Activated CD4-positive, alpha-beta memory T cell treated with anti-CD3 and anti-CD28 coated beads for 36 hours (primary cell): ENCODE measurements at regions not wholly inside any gene's neighbourhood (a gene's known extent, or its start where the extent isn't known, plus 50 kb on each side); places are given as distances from the start of the nearest gene placed in this dataset.

Experiments used
- CTCF ChIA-PET: fragments of 350-600 bp; sonication (Branson Sonifier 250); formaldehyde crosslinking; loops from one replicate; lab custom pipeline; 2021; ENCODE audit warnings: antibody characterized with exemption, inconsistent platforms; lab: Charles Lee
- POLR2A ChIA-PET: fragments of 350-600 bp; sonication (Branson Sonifier 250); formaldehyde crosslinking; loops from one replicate; lab custom pipeline; 2021; ENCODE audit warnings: antibody characterized with exemption; lab: Charles Lee
- DNase-seq: peaks from one replicate; pipeline ENCODE4 v3.0.0-alpha.2; 2020
- H3K27ac Mint-ChIP-seq: one replicate; pipeline ENCODE4 v1.8.0; 2021; ENCODE audit warnings: mixed read lengths
- H3K27me3 Mint-ChIP-seq: one replicate; pipeline ENCODE4 v1.8.0; 2021; ENCODE audit warnings: mixed read lengths
- H3K36me3 Mint-ChIP-seq: one replicate; pipeline ENCODE4 v1.8.0; 2021; ENCODE audit warnings: mixed read lengths
- H3K4me1 Mint-ChIP-seq: one replicate; pipeline ENCODE4 v1.8.0; 2021; ENCODE audit warnings: low read depth, mixed read lengths
- H3K4me3 Mint-ChIP-seq: one replicate; pipeline ENCODE4 v1.8.0; 2021; ENCODE audit warnings: mild to moderate bottlenecking, mixed read lengths
- H3K9me3 Mint-ChIP-seq: one replicate; pipeline ENCODE4 v1.8.0; 2021; ENCODE audit warnings: mixed read lengths
- intact Hi-C: fragments of 100-400 bp; cut with micrococcal nuclease; formaldehyde crosslinking; loops from one replicate; pipeline ENCODE4 v1.15.1; 2023

DNA sequence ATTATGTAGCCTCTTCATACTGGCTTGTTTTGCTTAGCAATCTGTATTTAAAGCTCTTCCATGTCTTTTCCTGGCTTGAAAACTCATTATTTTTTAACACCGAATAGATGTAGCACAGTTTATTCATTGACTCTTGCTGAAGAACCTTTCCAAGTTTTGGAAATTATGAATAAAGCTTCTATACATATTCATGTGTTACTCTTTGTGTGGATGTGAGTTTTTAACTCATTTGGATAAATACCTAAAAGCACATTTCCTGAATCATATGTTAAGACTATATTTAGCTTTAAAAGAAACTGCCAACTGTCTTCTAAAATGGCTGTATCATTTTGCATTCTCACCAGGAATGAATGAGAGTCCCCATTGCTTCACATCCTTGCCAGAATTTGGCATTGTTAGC is 2061.7 kb upstream of the AGA start:
- H3K27ac Mint-ChIP-seq, result no peak overlapping the region
- no peaks in the 10 kb centered on the region for H3K4me1 Mint-ChIP-seq
- H3K36me3 Mint-ChIP-seq, result no peaks in the 10 kb centered on the region
- intact Hi-C loops, result no loop called here
- no peak overlapping the region for H3K4me3 Mint-ChIP-seq
- peaks cover 7% of the 10 kb centered on the region for H3K9me3 Mint-ChIP-seq
- ChIA-PET POLR2A (no interaction called here), CTCF (no interaction called here)
- DNase-seq, result no peak
- no peaks in the 10 kb centered on the region for H3K27me3 Mint-ChIP-seq

DNA sequence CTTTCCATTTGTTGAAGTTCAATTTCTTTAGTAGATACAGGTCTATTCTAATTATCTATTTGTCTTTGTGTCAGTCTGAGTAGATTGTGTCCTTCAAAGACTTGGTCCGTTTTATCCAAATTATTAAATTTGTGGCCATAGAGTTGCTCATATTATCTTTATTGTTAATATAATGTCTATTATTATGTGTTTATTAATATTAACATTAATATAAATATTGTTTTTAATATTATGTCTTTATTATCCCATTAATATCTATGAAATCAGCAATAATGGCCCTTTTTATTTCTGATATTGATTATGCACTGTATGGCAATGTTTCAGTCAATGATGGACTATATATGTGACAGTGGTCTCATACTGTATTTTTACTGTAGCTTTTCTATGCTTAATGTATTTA is 2067.3 kb upstream of the AGA start:
- peaks cover 15% of the 10 kb centered on the region for H3K9me3 Mint-ChIP-seq
- intact Hi-C loops, result no loop called here
- DNase-seq, result no peak
- H3K36me3 Mint-ChIP-seq, result no peaks in the 10 kb centered on the region
- no peak overlapping the region for H3K4me3 Mint-ChIP-seq
- no peaks in the 10 kb centered on the region for H3K27me3 Mint-ChIP-seq
- no peaks in the 10 kb centered on the region for H3K4me1 Mint-ChIP-seq
- no peak overlapping the region for H3K27ac Mint-ChIP-seq
- ChIA-PET CTCF (no interaction called here), POLR2A (interaction anchor here (0.6 kb wide), 1 partner anchor 226 kb away, joined by 3 read pairs; no protein-coding TSS in a partner anchor)

DNA sequence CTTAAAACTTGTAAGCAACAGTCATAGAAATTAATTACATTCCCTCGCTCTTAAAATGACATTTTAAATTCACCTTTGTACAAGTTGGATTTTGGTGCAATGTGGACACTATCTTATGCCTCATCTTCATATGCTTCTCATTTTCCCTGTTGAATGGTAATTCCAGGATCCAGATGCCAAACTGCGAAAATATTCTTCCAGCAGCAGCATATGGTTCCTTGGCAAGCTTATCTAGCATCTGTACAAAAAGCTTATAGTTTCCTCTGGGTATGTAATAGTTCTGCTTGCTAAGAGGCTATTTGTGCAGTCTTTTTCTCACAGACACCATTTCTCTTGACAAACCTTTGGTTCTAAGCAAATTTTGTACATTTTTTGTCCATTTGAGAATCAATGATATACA is 2079.7 kb upstream of the AGA start:
- intact Hi-C loops, result no loop called here
- POLR2A ChIA-PET, result no interaction called here
- Mint-ChIP-seq H3K4me1 (no peaks in the 10 kb centered on the region), H3K27ac (no peak overlapping the region), H3K9me3 (peaks cover 14% of the 10 kb centered on the region), H3K4me3 (no peak overlapping the region), H3K27me3 (no peaks in the 10 kb centered on the region), H3K36me3 (no peaks in the 10 kb centered on the region)
- CTCF ChIA-PET, result no interaction called here
- no peak for DNase-seq

DNA sequence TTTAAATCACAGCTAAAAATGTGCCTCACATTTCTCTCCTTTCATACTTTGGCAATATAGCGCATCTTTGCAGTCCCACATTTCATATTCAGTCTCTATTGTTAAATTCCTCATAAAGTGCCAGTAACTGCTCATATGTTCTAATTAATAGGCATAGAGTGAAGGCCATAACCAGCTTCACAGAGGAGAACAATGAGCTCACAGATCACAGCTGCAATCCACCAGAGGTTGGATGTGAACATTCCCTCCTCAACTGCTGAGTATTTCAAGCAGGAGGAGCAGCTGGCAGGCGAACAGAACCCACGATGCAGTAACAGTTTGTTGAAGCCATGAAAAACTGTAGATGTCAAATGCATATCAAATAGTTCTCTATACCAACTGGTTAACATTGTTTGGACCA is 2088.7 kb upstream of the AGA start:
- DNase-seq, result no peak
- CTCF ChIA-PET, result no interaction called here
- no peaks in the 10 kb centered on the region for H3K27me3 Mint-ChIP-seq
- no peaks in the 10 kb centered on the region for H3K36me3 Mint-ChIP-seq
- no peak overlapping the region for H3K27ac Mint-ChIP-seq
- peaks cover 15% of the 10 kb centered on the region for H3K9me3 Mint-ChIP-seq
- no peak overlapping the region for H3K4me3 Mint-ChIP-seq
- intact Hi-C loops, result no loop called here
- no peaks in the 10 kb centered on the region for H3K4me1 Mint-ChIP-seq
- POLR2A ChIA-PET, result no interaction called here

DNA sequence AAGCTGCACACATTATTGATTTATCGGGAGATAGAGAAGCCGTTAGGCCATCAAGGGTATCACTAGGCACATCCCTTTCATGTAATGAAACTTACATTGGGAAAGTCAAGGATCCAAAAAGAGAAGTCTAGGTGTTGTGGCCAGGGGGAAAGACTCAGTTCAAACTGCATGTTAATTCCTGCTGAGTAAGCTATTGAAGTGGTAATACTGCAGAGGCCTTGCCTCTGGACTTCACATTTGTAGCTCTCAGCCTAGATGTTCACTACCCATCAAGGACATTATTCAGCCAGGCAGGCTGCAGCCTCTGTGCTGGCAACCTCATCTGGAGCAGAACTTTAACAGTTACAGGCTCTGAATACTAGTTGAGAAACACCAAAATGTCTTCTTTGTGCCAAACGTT is 2094.5 kb upstream of the AGA start:
- Mint-ChIP-seq H3K27ac (no peak overlapping the region), H3K27me3 (no peaks in the 10 kb centered on the region), H3K4me3 (no peak overlapping the region), H3K36me3 (no peaks in the 10 kb centered on the region), H3K4me1 (no peaks in the 10 kb centered on the region), H3K9me3 (peaks cover 13% of the 10 kb centered on the region)
- ChIA-PET CTCF (no interaction called here), POLR2A (no interaction called here)
- no peak for DNase-seq
- intact Hi-C loops, result no loop called here

DNA sequence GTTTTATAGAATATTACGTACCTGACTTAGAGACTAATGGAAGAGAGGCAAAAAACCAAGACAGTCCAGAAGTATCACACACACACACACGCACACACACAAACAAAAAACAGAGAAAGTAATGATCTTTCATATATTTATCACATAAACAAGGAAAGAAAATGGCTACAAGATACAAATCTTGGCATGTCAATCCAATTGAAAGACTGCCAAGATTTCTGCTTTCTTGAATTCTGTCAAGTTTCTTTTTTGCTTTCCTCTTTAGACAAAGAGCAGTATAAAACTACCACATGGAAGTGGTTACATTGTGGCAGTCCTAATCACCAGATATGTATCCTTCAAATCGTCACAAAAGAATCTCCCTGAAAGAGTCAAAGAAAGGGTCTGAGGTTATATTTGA is 2097.4 kb upstream of the AGA start:
- H3K4me1 Mint-ChIP-seq, result no peaks in the 10 kb centered on the region
- CTCF ChIA-PET, result no interaction called here
- DNase-seq, result no peak
- peaks cover 8% of the 10 kb centered on the region for H3K9me3 Mint-ChIP-seq
- H3K36me3 Mint-ChIP-seq, result no peaks in the 10 kb centered on the region
- no peaks in the 10 kb centered on the region for H3K27me3 Mint-ChIP-seq
- intact Hi-C loops, result no loop called here
- H3K27ac Mint-ChIP-seq, result no peak overlapping the region
- no peak overlapping the region for H3K4me3 Mint-ChIP-seq
- POLR2A ChIA-PET, result no interaction called here

DNA sequence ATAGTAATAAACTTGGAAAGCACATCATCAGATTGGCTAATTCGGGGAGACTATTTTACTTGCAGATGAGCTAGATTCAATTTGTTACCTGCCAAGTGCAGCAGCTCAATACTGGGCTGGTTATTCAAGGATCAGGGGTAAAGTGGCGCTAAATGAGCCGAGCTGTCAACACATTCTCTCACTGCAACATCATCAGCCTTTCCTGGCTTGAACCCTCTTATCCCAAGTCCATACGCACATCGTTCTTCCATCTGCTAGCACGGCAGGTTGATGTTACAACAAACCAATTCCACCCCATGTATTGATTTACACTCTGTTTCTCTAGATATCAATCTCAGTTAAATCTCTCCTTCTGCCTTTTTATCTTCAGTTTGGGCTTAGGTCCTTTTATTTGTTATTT is 2101.5 kb upstream of the AGA start:
- Mint-ChIP-seq H3K9me3 (peaks cover 11% of the 10 kb centered on the region), H3K27me3 (no peaks in the 10 kb centered on the region), H3K4me1 (no peaks in the 10 kb centered on the region), H3K36me3 (no peaks in the 10 kb centered on the region), H3K27ac (no peak overlapping the region), H3K4me3 (no peak overlapping the region)
- DNase-seq, result no peak
- ChIA-PET POLR2A (no interaction called here), CTCF (no interaction called here)
- intact Hi-C loops, result no loop called here

DNA sequence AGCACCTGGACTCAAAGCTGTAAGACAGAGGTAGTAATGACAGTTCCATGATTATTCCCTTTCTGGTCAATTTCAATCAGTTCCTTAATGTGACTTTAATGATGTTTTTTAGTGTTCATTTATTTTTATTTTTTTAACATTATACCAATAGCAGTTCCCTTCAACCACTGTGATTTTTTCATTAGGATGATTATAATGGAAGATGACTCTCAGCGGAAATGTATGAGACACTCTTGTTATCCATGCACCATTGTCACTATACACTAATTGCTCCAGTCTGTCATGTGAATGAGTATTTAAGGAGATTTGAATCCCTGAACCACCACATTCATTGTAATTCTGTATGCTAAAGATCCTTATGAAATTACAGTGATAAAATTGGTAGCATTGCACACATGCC is 2102.3 kb upstream of the AGA start:
- H3K4me1 Mint-ChIP-seq, result no peaks in the 10 kb centered on the region
- no peak overlapping the region for H3K27ac Mint-ChIP-seq
- H3K36me3 Mint-ChIP-seq, result no peaks in the 10 kb centered on the region
- intact Hi-C loops, result no loop called here
- ChIA-PET CTCF (no interaction called here), POLR2A (no interaction called here)
- no peak overlapping the region for H3K4me3 Mint-ChIP-seq
- DNase-seq, result no peak
- peaks cover 11% of the 10 kb centered on the region for H3K9me3 Mint-ChIP-seq
- no peaks in the 10 kb centered on the region for H3K27me3 Mint-ChIP-seq

DNA sequence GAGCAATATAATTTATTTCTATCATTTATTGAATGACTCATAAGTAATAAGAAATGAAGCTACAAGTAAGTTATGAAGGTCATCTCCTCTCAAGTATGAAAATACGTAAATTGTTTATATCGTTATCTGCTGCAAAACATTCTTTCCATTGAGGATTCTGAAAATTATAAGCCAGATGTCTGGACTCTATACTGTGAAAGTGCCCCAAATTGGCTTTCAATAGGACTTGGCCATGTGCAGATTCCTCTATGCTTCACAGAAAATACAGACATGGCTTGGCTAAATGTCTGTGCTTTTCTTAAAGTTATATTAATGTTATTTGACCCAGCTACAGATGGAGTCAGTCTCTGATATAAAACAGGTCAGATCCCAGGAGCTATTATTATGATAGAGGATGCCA is 2109.9 kb upstream of the AGA start:
- H3K27me3 Mint-ChIP-seq, result no peaks in the 10 kb centered on the region
- POLR2A ChIA-PET, result no interaction called here
- intact Hi-C loops, result no loop called here
- H3K4me1 Mint-ChIP-seq, result no peaks in the 10 kb centered on the region
- no peak overlapping the region for H3K4me3 Mint-ChIP-seq
- CTCF ChIA-PET, result no interaction called here
- H3K9me3 Mint-ChIP-seq, result peaks cover 17% of the 10 kb centered on the region
- no peak overlapping the region for H3K27ac Mint-ChIP-seq
- DNase-seq, result no peak
- H3K36me3 Mint-ChIP-seq, result no peaks in the 10 kb centered on the region

DNA sequence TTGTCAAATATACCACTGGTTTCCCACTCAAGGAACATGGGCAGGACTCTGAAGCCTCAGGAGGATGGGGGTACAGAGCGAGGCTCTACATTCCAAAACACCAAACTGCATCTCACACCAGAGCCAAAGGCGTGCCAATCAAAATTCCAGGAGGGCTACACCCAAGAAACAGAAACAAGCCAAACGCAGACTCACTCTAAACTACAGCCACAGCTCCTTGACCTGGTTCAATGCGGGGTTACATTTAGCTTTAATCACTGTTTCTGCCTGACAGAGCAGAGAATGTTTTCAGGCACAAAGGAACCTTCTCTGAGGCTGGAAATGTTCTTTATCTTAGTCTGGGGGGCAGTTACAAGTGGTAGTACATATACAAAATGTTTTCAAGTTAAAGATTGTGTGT is 2121.5 kb upstream of the AGA start:
- no peak overlapping the region for H3K4me3 Mint-ChIP-seq
- no peaks in the 10 kb centered on the region for H3K27me3 Mint-ChIP-seq
- intact Hi-C loops, result no loop called here
- no peaks in the 10 kb centered on the region for H3K36me3 Mint-ChIP-seq
- CTCF ChIA-PET, result no interaction called here
- DNase-seq, result no peak
- peaks cover 31% of the 10 kb centered on the region for H3K9me3 Mint-ChIP-seq
- POLR2A ChIA-PET, result no interaction called here
- H3K27ac Mint-ChIP-seq, result no peak overlapping the region
- H3K4me1 Mint-ChIP-seq, result no peaks in the 10 kb centered on the region

DNA sequence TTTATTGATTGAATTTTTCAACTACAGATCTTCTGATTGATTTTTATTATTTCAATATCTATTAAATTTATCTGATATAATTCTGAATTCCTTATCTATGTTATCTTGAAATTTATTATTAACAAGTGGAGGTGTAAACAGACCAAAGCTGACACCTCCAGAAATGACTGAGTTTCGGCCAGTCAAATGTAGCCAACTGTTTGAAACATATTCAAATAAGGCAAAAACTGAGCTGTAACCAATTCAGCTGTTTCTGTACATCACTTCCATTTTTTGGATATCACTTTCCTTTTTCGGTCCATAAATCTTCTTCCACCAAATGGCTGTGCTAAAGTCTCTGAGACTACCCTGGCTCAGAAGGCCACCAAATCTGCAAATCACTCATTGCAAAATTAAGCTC is 2127.3 kb upstream of the AGA start:
- intact Hi-C loops, result no loop called here
- Mint-ChIP-seq H3K4me3 (no peak overlapping the region), H3K27ac (no peak overlapping the region), H3K4me1 (no peaks in the 10 kb centered on the region), H3K36me3 (no peaks in the 10 kb centered on the region), H3K9me3 (peaks cover 36% of the 10 kb centered on the region), H3K27me3 (no peaks in the 10 kb centered on the region)
- DNase-seq, result no peak
- ChIA-PET CTCF (no interaction called here), POLR2A (no interaction called here)

DNA sequence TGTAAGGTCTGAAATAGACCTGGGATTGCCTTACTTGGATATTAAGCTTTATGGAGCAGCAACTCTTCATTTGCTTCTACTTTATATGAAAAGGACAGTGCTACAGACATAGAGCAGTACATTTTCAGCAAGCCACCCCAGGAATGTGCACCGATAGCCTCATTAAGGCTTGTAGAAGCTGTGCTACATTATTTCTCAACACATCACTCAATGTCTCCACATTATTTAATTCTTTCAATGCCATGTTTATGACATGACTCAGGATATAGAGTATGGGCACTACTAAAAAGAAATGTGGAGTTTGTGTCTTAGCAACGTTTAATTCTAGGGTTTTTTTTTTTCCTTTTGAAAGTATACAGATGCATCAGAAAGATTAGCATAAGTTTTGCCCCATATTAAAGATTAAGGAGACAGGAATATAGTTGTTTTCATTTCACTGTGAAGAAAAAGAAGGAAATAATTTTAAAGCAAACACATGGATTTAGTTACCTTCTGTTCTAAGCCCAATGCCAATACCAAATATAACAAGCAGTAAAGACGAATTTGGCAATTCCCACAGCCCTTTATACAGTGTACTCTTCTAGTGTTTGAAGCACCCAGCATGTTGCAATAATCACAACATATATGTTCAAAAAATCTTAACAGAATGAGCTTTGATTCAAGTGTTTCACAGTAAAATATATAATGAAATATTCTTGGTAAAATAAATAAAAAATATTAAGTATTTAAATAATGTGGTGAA is 2140.1 kb upstream of the AGA start:
- CTCF ChIA-PET, result interaction anchor here (0.6 kb wide), 1 partner anchor 243 kb away, joined by 3 read pairs; no protein-coding TSS in a partner anchor
- intact Hi-C loops, result no loop called here
- DNase-seq, result no peak
- Mint-ChIP-seq H3K9me3 (peaks cover 6% of the 10 kb centered on the region), H3K27ac (no peak overlapping the region), H3K36me3 (no peaks in the 10 kb centered on the region), H3K27me3 (no peaks in the 10 kb centered on the region), H3K4me1 (no peaks in the 10 kb centered on the region), H3K4me3 (no peak overlapping the region)
- POLR2A ChIA-PET, result no interaction called here

DNA sequence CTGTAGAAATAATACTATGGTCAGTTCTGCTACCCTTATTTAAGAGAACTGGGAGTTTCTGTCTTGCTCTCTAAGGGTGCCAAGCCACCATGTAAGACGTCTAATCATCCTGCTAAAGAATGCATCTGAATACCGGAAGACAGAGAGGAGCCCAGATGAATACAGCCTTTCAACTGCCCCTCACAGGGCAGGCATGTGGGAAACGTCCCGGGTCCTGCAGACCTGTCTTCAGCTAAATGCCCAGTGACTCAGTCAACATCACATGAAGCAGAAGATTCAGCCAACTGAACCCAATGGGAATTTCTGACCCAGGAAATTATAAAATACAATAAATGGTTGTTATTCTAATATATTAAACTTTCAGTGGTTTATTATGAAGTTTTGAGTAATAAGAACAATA is 2141.0 kb upstream of the AGA start:
- Mint-ChIP-seq H3K4me3 (no peak overlapping the region), H3K27ac (no peak overlapping the region), H3K36me3 (no peaks in the 10 kb centered on the region), H3K4me1 (no peaks in the 10 kb centered on the region), H3K27me3 (no peaks in the 10 kb centered on the region), H3K9me3 (peaks cover 3% of the 10 kb centered on the region)
- ChIA-PET CTCF (no interaction called here), POLR2A (no interaction called here)
- DNase-seq, result no peak
- intact Hi-C loops, result no loop called here
